PC-3 (cell line): ENCODE measurements at regions not wholly inside any gene's neighbourhood (a gene's known extent, or its start where the extent isn't known, plus 50 kb on each side); places are given as distances from the start of the nearest gene placed in this dataset.

Experiments
- EZH2 ChIP-seq: fragments of 300-600 bp; sonication (generic); IDR thresholded peaks from one replicate; pipeline ENCODE4 v1.6.1; 2017; ENCODE audit warnings: antibody characterized with exemption, mild to moderate bottlenecking, low read length; ENCODE audit not compliant: unreplicated experiment
- EZH2phosphoT487 ChIP-seq: fragments of 300-600 bp; sonication (generic); IDR thresholded peaks from 2 replicates; pipeline ENCODE4 v1.6.1; 2018; ENCODE audit warnings: mild to moderate bottlenecking, antibody characterized with exemption, low read length, borderline replicate concordance
- TF ChIP-seq, protein P1 (sequence below): fragments of 300-600 bp; sonication (generic); conservative IDR thresholded peaks from 2 replicates; pipeline ENCODE4 v1.5.1; 2017; ENCODE audit warnings: antibody characterized with exemption, low read depth, mild to moderate bottlenecking, low read length

DNA sequence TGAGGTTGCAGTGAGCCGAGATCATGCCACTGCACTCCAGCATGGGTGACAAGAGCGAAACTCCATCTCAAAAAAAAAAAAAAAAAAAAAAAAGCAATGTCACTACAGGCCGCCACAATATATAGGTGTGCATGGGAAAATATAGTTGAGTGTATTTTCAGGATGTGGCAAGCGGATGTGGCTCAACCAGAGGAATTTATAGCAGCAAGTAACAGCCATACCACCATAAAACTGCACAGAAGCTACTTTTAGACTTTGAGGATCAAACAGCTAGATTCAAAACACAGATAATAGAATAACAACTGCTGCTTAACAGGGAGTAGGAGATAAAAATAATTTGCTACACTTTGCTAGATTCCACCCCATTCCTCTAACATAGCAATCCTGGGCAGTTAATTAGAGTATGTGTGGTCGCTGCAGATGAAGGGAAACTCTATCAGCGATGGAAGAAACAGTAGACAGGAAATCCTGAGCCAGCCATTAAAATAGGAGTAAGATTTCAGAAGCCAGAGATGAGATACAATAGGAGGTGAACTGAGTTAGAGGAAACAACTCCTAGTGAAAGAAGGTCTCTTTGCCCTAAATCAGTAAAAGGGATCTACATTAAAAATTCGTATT lies 318.7 kb upstream of the STT3B start:
- TF ChIP-seq, protein P1, sequence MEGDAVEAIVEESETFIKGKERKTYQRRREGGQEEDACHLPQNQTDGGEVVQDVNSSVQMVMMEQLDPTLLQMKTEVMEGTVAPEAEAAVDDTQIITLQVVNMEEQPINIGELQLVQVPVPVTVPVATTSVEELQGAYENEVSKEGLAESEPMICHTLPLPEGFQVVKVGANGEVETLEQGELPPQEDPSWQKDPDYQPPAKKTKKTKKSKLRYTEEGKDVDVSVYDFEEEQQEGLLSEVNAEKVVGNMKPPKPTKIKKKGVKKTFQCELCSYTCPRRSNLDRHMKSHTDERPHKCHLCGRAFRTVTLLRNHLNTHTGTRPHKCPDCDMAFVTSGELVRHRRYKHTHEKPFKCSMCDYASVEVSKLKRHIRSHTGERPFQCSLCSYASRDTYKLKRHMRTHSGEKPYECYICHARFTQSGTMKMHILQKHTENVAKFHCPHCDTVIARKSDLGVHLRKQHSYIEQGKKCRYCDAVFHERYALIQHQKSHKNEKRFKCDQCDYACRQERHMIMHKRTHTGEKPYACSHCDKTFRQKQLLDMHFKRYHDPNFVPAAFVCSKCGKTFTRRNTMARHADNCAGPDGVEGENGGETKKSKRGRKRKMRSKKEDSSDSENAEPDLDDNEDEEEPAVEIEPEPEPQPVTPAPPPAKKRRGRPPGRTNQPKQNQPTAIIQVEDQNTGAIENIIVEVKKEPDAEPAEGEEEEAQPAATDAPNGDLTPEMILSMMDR: no peak
- no peak for TF ChIP-seq EZH2phosphoT487
- TF ChIP-seq EZH2: no peak
